Stimulated activated effector memory CD8-positive, alpha-beta T cell treated with anti-CD3 and anti-CD28 coated beads, Interleukin-12 subunit alpha, Interleukin-12 subunit beta, amount 100 ng/mL, for 72 hours (primary cell): ENCODE measurements at regions not wholly inside any gene's neighbourhood (a gene's known extent, or its start where the extent isn't known, plus 50 kb on each side); places are given as distances from the start of the nearest gene placed in this dataset.
"Not testable (repeated sequence)": the region's sequence is repeated elsewhere in the genome, so short reads cannot be mapped to it uniquely, and the experiment has no call there.

Source experiments
- ATAC-seq: fragments of 150-1000 bp; cut with Tn5 transposase; 2 replicates; pipeline ENCODE4 v1.10.0; 2021
- DNase-seq, 2 donors: peaks; one replicate each; pipeline ENCODE4 v3.0.0; 2021 to 2022; ENCODE audit warnings: low spot score in 2 of 2
- H3K27ac Mint-ChIP-seq: one replicate; pipeline ENCODE4 v1.8.0; 2022; ENCODE audit warnings: mild to moderate bottlenecking, mixed read lengths
- H3K36me3 Mint-ChIP-seq: one replicate; pipeline ENCODE4 v1.8.0; 2022; ENCODE audit warnings: mild to moderate bottlenecking, mixed read lengths
- H3K4me1 Mint-ChIP-seq: one replicate; pipeline ENCODE4 v1.8.0; 2022; ENCODE audit warnings: mixed read lengths
- H3K4me3 Mint-ChIP-seq: one replicate; pipeline ENCODE4 v1.8.0; 2022; ENCODE audit warnings: mild to moderate bottlenecking, mixed read lengths
- H3K9me3 Mint-ChIP-seq: one replicate; pipeline ENCODE4 v1.8.0; 2022; ENCODE audit warnings: mixed read lengths

DNA sequence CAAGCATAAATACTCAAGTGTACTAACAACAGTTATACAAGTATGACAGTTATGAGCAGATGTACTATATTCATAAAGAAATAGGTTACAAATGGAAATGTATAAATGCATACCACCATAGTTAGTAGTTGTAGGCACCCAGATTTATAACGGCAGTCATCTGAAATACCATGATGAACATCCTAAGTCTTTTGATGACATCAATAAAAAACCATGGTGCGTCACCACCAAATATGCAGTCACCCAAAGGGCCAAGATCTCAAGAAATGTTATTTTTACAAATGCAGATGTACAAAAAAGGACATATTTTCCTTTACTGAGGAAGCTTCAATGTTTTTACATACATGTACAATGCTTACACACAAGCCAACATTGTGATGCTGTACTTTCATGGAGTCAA is 70.8 kb upstream of the XPA start:
- no peak for ATAC-seq
- Mint-ChIP-seq H3K4me3 (no peak overlapping the region), H3K4me1 (no peaks in the 10 kb centered on the region), H3K27ac (no peak overlapping the region), H3K9me3 (no peaks in the 10 kb centered on the region), H3K36me3 (no peaks in the 10 kb centered on the region)
- no peak for DNase-seq

GRCh38 chr9:97768746-97769145 is 71.6 kb upstream of the XPA start:
- Mint-ChIP-seq H3K36me3 (no peaks in the 10 kb centered on the region), H3K9me3 (no peaks in the 10 kb centered on the region)

GRCh38 chr9:97769208-97769607 is 72.1 kb upstream of the XPA start:
- Mint-ChIP-seq H3K4me3 (no peak overlapping the region), H3K4me1 (no peaks in the 10 kb centered on the region), H3K27ac (no peak overlapping the region), H3K9me3 (no peaks in the 10 kb centered on the region), H3K36me3 (no peaks in the 10 kb centered on the region)
- ATAC-seq (no peak), DNase-seq (no peak)

More at GRCh38 chr9:97768746-97769145, 71.6 kb upstream of the XPA start:
- no peak for ATAC-seq
- no peak overlapping the region for H3K27ac Mint-ChIP-seq
- H3K4me3 Mint-ChIP-seq: no peak overlapping the region
- no peak for DNase-seq
- H3K4me1 Mint-ChIP-seq: no peaks in the 10 kb centered on the region

- DNase-seq (no peak), ATAC-seq (no peak)
- H3K27ac Mint-ChIP-seq: no peak overlapping the region
- no peaks in the 10 kb centered on the region for H3K9me3 Mint-ChIP-seq
- no peaks in the 10 kb centered on the region for H3K4me1 Mint-ChIP-seq
- no peak overlapping the region for H3K4me3 Mint-ChIP-seq
- no peaks in the 10 kb centered on the region for H3K36me3 Mint-ChIP-seq
These were observed 73.8 kb upstream of the XPA start for GRCh38 chr9:97770808-97771372.

- no peak for ATAC-seq
- Mint-ChIP-seq H3K4me3 (no peak overlapping the region), H3K27ac (no peak overlapping the region), H3K4me1 (no peaks in the 10 kb centered on the region), H3K36me3 (no peaks in the 10 kb centered on the region), H3K9me3 (no peaks in the 10 kb centered on the region)
- DNase-seq: no peak
These were observed 74.5 kb upstream of the XPA start for GRCh38 chr9:97771641-97772040.

DNA sequence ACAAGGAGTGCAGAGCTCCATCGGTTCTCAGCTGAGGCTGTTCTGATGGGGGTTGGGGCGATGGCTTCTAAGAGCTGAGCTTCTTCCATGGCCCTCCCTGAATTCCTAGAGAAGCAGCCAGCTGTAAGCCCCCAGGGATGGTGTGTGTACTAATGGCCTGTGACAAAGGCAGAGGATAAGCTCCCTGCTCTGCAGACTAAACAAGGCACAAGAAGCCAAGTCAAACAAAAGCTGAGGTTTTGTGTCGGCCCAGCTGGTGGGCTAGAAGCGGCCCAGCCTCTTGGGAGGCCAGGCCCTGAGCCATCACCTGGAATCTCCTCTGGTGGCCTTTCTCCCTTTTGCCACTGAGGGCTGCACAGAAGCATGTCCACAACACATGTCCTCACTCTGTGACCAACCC is 75.0 kb upstream of the XPA start:
- Mint-ChIP-seq H3K4me3 (no peak overlapping the region), H3K36me3 (no peaks in the 10 kb centered on the region), H3K4me1 (no peaks in the 10 kb centered on the region), H3K9me3 (no peaks in the 10 kb centered on the region), H3K27ac (no peak overlapping the region)
- no peak for ATAC-seq
- no peak for DNase-seq

GRCh38 chr9:97773091-97773490 is 76.0 kb upstream of the XPA start:
- Mint-ChIP-seq H3K36me3 (no peaks in the 10 kb centered on the region), H3K4me1 (no peaks in the 10 kb centered on the region), H3K9me3 (no peaks in the 10 kb centered on the region), H3K4me3 (no peak overlapping the region), H3K27ac (no peak overlapping the region)
- DNase-seq (no peak), ATAC-seq (no peak)

- no peaks in the 10 kb centered on the region for H3K36me3 Mint-ChIP-seq
- H3K4me3 Mint-ChIP-seq: no peak overlapping the region
- ATAC-seq (no peak), DNase-seq (no peak)
- no peaks in the 10 kb centered on the region for H3K9me3 Mint-ChIP-seq
- no peak overlapping the region for H3K27ac Mint-ChIP-seq
- H3K4me1 Mint-ChIP-seq: no peaks in the 10 kb centered on the region
These were observed 76.6 kb upstream of the XPA start for GRCh38 chr9:97773723-97774122.

DNA sequence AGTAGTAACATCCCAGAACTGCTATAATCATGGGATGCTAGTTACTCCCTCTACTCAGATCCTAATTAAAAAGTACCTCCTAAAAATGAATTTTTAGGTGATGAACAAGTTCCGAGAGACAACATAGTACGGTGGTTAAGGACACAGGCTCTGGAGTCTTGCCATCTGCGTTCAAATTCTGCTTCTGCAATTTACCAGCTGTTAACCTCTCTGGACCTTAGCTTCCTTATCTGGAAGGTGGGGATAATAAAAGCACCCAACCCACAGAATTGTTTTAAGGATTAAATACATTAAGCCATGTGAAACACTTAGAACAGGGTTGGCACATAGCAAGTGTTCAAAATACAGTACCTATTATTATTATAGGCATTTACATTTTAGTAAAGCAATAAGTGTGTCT is 77.5 kb upstream of the XPA start:
- H3K36me3 Mint-ChIP-seq: no peaks in the 10 kb centered on the region
- no peaks in the 10 kb centered on the region for H3K4me1 Mint-ChIP-seq
- no peak overlapping the region for H3K27ac Mint-ChIP-seq
- ATAC-seq (no peak), DNase-seq (no peak)
- peaks cover 2% of the 10 kb centered on the region for H3K9me3 Mint-ChIP-seq
- H3K4me3 Mint-ChIP-seq: no peak overlapping the region

DNA sequence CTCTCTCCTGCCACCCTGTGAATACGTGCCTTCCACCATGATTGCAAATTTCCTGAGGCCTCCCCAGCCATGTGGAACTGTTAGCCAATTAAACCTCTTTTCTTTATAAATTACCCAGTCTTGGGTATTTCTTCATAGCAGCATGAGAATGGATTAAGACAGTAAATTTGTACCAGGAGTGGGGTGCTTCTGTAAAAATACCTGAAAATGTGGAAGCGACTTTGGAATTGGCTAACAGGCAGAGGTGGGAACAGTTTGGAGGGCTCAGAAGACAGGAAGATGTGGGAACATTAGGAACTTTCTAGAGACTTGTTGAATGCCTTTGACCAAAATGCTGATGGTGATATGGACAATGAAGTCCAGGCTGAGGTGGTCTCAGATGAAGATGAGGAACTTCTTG is 74.3 kb upstream of the FOXE1 start:
- not testable (repeated sequence) for H3K36me3 Mint-ChIP-seq, H3K9me3 Mint-ChIP-seq, ATAC-seq, H3K27ac Mint-ChIP-seq, H3K4me3 Mint-ChIP-seq, H3K4me1 Mint-ChIP-seq, DNase-seq

GRCh38 chr9:97779608-97780007 is 73.4 kb upstream of the FOXE1 start:
- no peak overlapping the region for H3K4me3 Mint-ChIP-seq
- no peak overlapping the region for H3K27ac Mint-ChIP-seq
- H3K9me3 Mint-ChIP-seq: peaks cover 5% of the 10 kb centered on the region
- H3K4me1 Mint-ChIP-seq: no peaks in the 10 kb centered on the region
- ATAC-seq (no peak), DNase-seq (no peak)
- H3K36me3 Mint-ChIP-seq: no peaks in the 10 kb centered on the region

DNA sequence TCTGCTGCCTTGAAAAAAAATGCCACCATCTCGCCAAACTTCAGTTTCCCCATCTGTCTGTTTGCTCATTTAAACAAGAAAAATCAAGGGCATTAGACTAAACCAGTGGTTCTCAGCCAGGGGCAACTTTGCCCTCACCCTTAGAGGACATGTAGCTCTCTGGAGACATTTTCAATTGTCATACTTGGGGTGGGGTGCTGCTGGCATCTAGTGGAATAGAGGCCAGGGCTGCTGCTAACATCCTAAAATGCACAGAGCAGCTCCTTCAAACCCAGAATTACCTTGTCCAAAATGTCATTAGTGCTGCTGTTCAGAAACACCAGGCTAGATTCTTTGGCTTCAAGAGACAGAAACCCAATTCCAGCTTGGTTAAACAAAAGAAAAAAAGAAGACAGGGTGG is 71.1 kb upstream of the FOXE1 start:
- Mint-ChIP-seq H3K4me1 (no peaks in the 10 kb centered on the region), H3K4me3 (no peak overlapping the region), H3K9me3 (peaks cover 5% of the 10 kb centered on the region), H3K27ac (no peak overlapping the region), H3K36me3 (no peaks in the 10 kb centered on the region)
- ATAC-seq (no peak), DNase-seq (no peak)

GRCh38 chr9:97786341-97786740 is 66.7 kb upstream of the FOXE1 start:
- Mint-ChIP-seq H3K4me1 (no peaks in the 10 kb centered on the region), H3K27ac (no peak overlapping the region), H3K36me3 (no peaks in the 10 kb centered on the region), H3K4me3 (no peak overlapping the region), H3K9me3 (no peaks in the 10 kb centered on the region)
- DNase-seq (no peak), ATAC-seq (no peak)

GRCh38 chr9:97787551-97787950 is 65.5 kb upstream of the FOXE1 start:
- H3K9me3 Mint-ChIP-seq: no peaks in the 10 kb centered on the region
- no peak overlapping the region for H3K4me3 Mint-ChIP-seq
- H3K36me3 Mint-ChIP-seq: no peaks in the 10 kb centered on the region
- ATAC-seq (no peak), DNase-seq (no peak)
- no peaks in the 10 kb centered on the region for H3K4me1 Mint-ChIP-seq
- H3K27ac Mint-ChIP-seq: no peak overlapping the region

DNA sequence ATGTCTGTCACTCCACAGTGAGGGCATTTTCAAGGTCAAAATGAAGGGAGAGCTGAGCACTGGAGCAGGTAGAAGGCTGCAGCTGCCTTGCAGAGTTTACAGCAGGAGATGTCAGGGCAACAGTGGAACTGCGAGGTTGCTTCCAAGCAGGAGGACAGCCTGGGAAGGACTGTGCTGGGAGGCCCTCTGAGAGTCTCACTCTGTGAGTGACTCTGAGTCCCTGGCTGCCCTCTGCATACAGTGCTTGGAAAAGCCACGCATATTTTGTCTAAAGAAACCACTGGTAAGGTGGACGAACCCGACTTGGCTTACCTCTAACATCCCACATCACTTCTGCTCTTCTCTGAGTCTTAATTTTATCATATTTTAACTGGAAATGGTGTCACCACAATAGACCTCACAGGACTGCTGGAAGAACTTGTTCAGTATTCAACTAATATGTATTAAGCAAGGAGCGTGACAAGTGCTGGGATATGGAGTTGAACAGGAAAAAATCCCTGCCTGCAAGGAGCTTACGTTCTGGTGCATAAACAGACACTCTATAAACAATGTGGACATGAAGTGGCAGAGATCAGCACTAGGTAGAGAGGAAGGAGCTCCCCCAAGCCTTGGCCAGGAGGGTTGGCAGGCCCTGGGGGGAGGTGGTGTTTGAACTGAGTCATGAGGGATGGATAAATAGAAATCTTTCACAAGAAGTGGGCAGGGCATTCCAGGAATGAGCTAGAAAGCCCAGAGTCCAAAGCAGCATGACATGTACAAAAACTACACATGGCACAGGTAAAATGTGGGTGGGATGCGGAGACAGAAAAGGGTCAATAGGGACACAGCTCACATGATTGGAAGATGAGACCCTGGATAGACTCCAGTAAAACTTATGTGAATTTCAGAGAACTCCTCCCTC is 64.0 kb upstream of the FOXE1 start:
- no peak for ATAC-seq
- Mint-ChIP-seq H3K4me3 (no peak overlapping the region), H3K9me3 (no peaks in the 10 kb centered on the region), H3K4me1 (no peaks in the 10 kb centered on the region), H3K27ac (no peak overlapping the region), H3K36me3 (no peaks in the 10 kb centered on the region)
- DNase-seq: no peak

GRCh38 chr9:97790542-97790941 is 62.5 kb upstream of the FOXE1 start:
- Mint-ChIP-seq H3K27ac (no peak overlapping the region), H3K9me3 (no peaks in the 10 kb centered on the region), H3K4me3 (no peak overlapping the region), H3K4me1 (no peaks in the 10 kb centered on the region), H3K36me3 (no peaks in the 10 kb centered on the region)
- DNase-seq (no peak), ATAC-seq (no peak)
